Aorta (tissue), 5 donors: ENCODE measurements at regions not wholly inside any gene's neighbourhood (a gene's known extent, or its start where the extent isn't known, plus 50 kb on each side); places are given as distances from the start of the nearest gene placed in this dataset.

Experiments used
- ATAC-seq: fragments of 200-7000 bp; cut with Tn5 transposase; one replicate; pipeline ENCODE4 v1.9.1; 2022; ENCODE audit warnings: moderate library complexity; ENCODE audit not compliant: low FRiP score
- DNase-seq, 2 donors: peaks; one replicate each; pipeline ENCODE4 v3.0.0-alpha.2; 2020
- H3K27ac ChIP-seq, 2 donors: one replicate each; pipeline ENCODE4 v1.5.1; 2013; ENCODE audit warnings: low read length in 2 of 2, mild to moderate bottlenecking in 2 of 2, moderate library complexity in 2 of 2, control low read depth in 1 of 2, inconsistent platforms in 1 of 2, low read depth in 1 of 2
- H3K27me3 ChIP-seq, 2 donors: one replicate each; pipeline ENCODE4 v1.6.1; 2013; ENCODE audit warnings: control low read depth in 1 of 2, low read length in 1 of 2, mild to moderate bottlenecking in 1 of 2, moderate library complexity in 1 of 2; ENCODE audit not compliant: insufficient read depth in 2 of 2, control insufficient read depth in 1 of 2
- H3K36me3 ChIP-seq, 2 donors: one replicate each; pipeline ENCODE4 v1.6.1; 2013; ENCODE audit warnings: control low read depth in 1 of 2, low read length in 1 of 2, mild to moderate bottlenecking in 1 of 2; ENCODE audit not compliant: insufficient read depth in 2 of 2, control insufficient read depth in 1 of 2
- H3K4me1 ChIP-seq, 2 donors: one replicate each; pipeline ENCODE4 v1.6.1; 2013; ENCODE audit warnings: low read length in 2 of 2, control low read depth in 1 of 2, mild to moderate bottlenecking in 1 of 2, moderate library complexity in 1 of 2; ENCODE audit not compliant: insufficient read depth in 2 of 2, control insufficient read depth in 1 of 2
- H3K4me3 ChIP-seq, 2 donors: one replicate each; pipeline ENCODE4 v1.5.1; 2013; ENCODE audit warnings: low read length in 2 of 2, control low read depth in 1 of 2, mild to moderate bottlenecking in 1 of 2
- H3K9me3 ChIP-seq: one replicate; pipeline ENCODE4 v1.6.1; 2013; ENCODE audit warnings: mild to moderate bottlenecking, low read length; ENCODE audit not compliant: control insufficient read depth
- WGBS, 2 donors: extraction: QIAGEN DNeasy Blood & Tissue Kit; methylation state at CpG; one replicate each; pipeline ENCODE4 v1.1.7; 2013; 5-methylcytosine and 5-hydroxymethylcytosine counted together
- intact Hi-C, 2 donors: fragments of 100-400 bp; cut with DNase I; formaldehyde crosslinking; loops; one replicate each; pipeline versions ENCODE4 v1.14.2 to v1.15.0; 2022
- donor health status: healthy with polysubstance abuse.
- donor health status: Bipolar disorder and iron deficiency.
- donor health status: DM: no; HTN: no; CAD: no.
- donor health status: DM: no; HTN: no; CAD: no.
- donor health status: DM: yes; HTN: yes; CAD: no.

- intact Hi-C loops: no loop called here
- 82 to 86% methylated on average over 6 of the region's 6 CpGs for WGBS, 2 donors
- H3K9me3 ChIP-seq: no peaks in the 10 kb centered on the region
- H3K27ac ChIP-seq: no peak overlapping the region
- H3K4me1 ChIP-seq: no peaks in the 10 kb centered on the region
- H3K4me3 ChIP-seq: no peak overlapping the region
- no peak for ATAC-seq
- H3K36me3 ChIP-seq: no peaks in the 10 kb centered on the region
- DNase-seq: no peak
- H3K27me3 ChIP-seq: no peaks in the 10 kb centered on the region
Measured at GRCh38 chr2:3007135-3007534, 370.5 kb downstream of the EIPR1 start.

GRCh38 chr2:3005859-3006501, 371.6 kb downstream of the EIPR1 start:
- DNase-seq: no peak
- Histone ChIP-seq H3K4me1 (no peaks in the 10 kb centered on the region), H3K9me3 (no peaks in the 10 kb centered on the region), H3K27me3 (no peaks in the 10 kb centered on the region), H3K36me3 (no peaks in the 10 kb centered on the region), H3K27ac (no peak overlapping the region), H3K4me3 (no peak overlapping the region)
- intact Hi-C loops: no loop called here
- WGBS, 2 donors: 70 to 72% methylated on average over 12 of the region's 12 CpGs
- no peak for ATAC-seq

GRCh38 chr2:3001615-3002560, 375.7 kb downstream of the EIPR1 start:
- ATAC-seq: no peak
- intact Hi-C loops: no loop called here
- WGBS, 2 donors: 37 to 39% methylated on average over 18 of the region's 18 CpGs
- DNase-seq: no peak
- Histone ChIP-seq H3K27ac (no peak overlapping the region), H3K4me3 (no peak overlapping the region), H3K4me1 (no peaks in the 10 kb centered on the region), H3K9me3 (no peaks in the 10 kb centered on the region), H3K27me3 (no peaks in the 10 kb centered on the region), H3K36me3 (no peaks in the 10 kb centered on the region)

GRCh38 chr2:3000968-3001367, 376.6 kb downstream of the EIPR1 start:
- H3K4me1 ChIP-seq: no peaks in the 10 kb centered on the region
- no peaks in the 10 kb centered on the region for H3K36me3 ChIP-seq
- intact Hi-C loops: no loop called here
- 48 to 50% methylated on average over 6 of the region's 6 CpGs for WGBS, 2 donors
- no peaks in the 10 kb centered on the region for H3K9me3 ChIP-seq
- ATAC-seq (no peak), DNase-seq (no peak)
- H3K4me3 ChIP-seq: no peak overlapping the region
- no peak overlapping the region for H3K27ac ChIP-seq
- no peaks in the 10 kb centered on the region for H3K27me3 ChIP-seq

- H3K27me3 ChIP-seq: no peaks in the 10 kb centered on the region
- H3K4me1 ChIP-seq: no peaks in the 10 kb centered on the region
- 51 to 54% methylated on average over 8 of the region's 8 CpGs for WGBS, 2 donors
- DNase-seq (no peak), ATAC-seq (no peak)
- H3K36me3 ChIP-seq: no peaks in the 10 kb centered on the region
- no peak overlapping the region for H3K27ac ChIP-seq
- intact Hi-C loops: no loop called here
- no peaks in the 10 kb centered on the region for H3K9me3 ChIP-seq
- no peak overlapping the region for H3K4me3 ChIP-seq
Measured at GRCh38 chr2:3000125-3000524, 377.5 kb downstream of the EIPR1 start.

GRCh38 chr2:2998971-2999370, 378.6 kb downstream of the EIPR1 start:
- Histone ChIP-seq H3K27me3 (no peaks in the 10 kb centered on the region), H3K9me3 (no peaks in the 10 kb centered on the region), H3K27ac (no peak overlapping the region), H3K4me1 (no peaks in the 10 kb centered on the region), H3K36me3 (no peaks in the 10 kb centered on the region), H3K4me3 (no peak overlapping the region)
- DNase-seq: no peak
- ATAC-seq: no peak
- WGBS, 2 donors: 63 to 65% methylated on average over 9 of the region's 9 CpGs
- intact Hi-C loops: no loop called here

- intact Hi-C loops: no loop called here
- no peak overlapping the region for H3K4me3 ChIP-seq
- 87 to 89% methylated on average over 9 of the region's 9 CpGs for WGBS, 2 donors
- no peak for DNase-seq
- no peak overlapping the region for H3K27ac ChIP-seq
- ATAC-seq: no peak
- H3K9me3 ChIP-seq: no peaks in the 10 kb centered on the region
- no peaks in the 10 kb centered on the region for H3K36me3 ChIP-seq
- no peaks in the 10 kb centered on the region for H3K27me3 ChIP-seq
- no peaks in the 10 kb centered on the region for H3K4me1 ChIP-seq
Measured at GRCh38 chr2:2993172-2993692, 384.4 kb downstream of the EIPR1 start.

GRCh38 chr2:2992634-2993033, 385.0 kb downstream of the EIPR1 start:
- H3K27ac ChIP-seq: no peak overlapping the region
- no peak for DNase-seq
- H3K4me3 ChIP-seq: no peak overlapping the region
- intact Hi-C loops: no loop called here
- ATAC-seq: no peak
- H3K9me3 ChIP-seq: no peaks in the 10 kb centered on the region
- no peaks in the 10 kb centered on the region for H3K36me3 ChIP-seq
- 50 to 53% methylated on average over 3 of the region's 3 CpGs for WGBS, 2 donors
- no peaks in the 10 kb centered on the region for H3K4me1 ChIP-seq
- no peaks in the 10 kb centered on the region for H3K27me3 ChIP-seq

- no peaks in the 10 kb centered on the region for H3K9me3 ChIP-seq
- DNase-seq: no peak
- ATAC-seq: no peak
- WGBS, 2 donors: 80 to 83% methylated on average over 2 of the region's 2 CpGs
- intact Hi-C loops: no loop called here
- H3K27me3 ChIP-seq: no peaks in the 10 kb centered on the region
- no peak overlapping the region for H3K27ac ChIP-seq
- H3K4me3 ChIP-seq: no peak overlapping the region
- no peaks in the 10 kb centered on the region for H3K36me3 ChIP-seq
- H3K4me1 ChIP-seq: no peaks in the 10 kb centered on the region
Measured at GRCh38 chr2:2985020-2985419, 392.6 kb downstream of the EIPR1 start.
